ENCODE measurements at regions not wholly inside any gene's neighbourhood (a gene's known extent, or its start where the extent isn't known, plus 50 kb on each side); places are given as distances from the start of the nearest gene placed in this dataset.

- TF ChIP-seq CTCF (conservative IDR thresholded peaks at IDR 0.05; ENCODE audit: low read depth in 2 of 2) (no peak), EZH2phosphoT487 (IDR thresholded peaks at IDR 0.05; ENCODE audit: unreplicated experiment) (no peak), NANOG (IDR thresholded peaks at IDR 0.05; ENCODE audit: borderline replicate concordance) (no peak), ZNF462 (CRISPR knock-in tag; IDR thresholded peaks at IDR 0.05) (no peak), EZH2 (IDR thresholded peaks at IDR 0.05; ENCODE audit: low read depth, unreplicated experiment) (no peak), REST (IDR thresholded peaks at IDR 0.05; ENCODE audit: unreplicated experiment) (no peak)
Observed at GRCh38 chr12:75779891-75780496, 251.6 kb downstream of the PHLDA1 start.

Data from GM23338 (cell line).